Inferior parietal cortex (tissue), 1 donor: ENCODE measurements at regions not wholly inside any gene's neighbourhood (a gene's known extent, or its start where the extent isn't known, plus 50 kb on each side); places are given as distances from the start of the nearest gene placed in this dataset.

Source experiments
- DNase-seq: peaks from one replicate; pipeline ENCODE4 v3.0.0-alpha.2; 2016; ENCODE audit errors: extremely low spot score

GRCh38 chr3:194081826-194082225, 54.1 kb upstream of the HES1 start:
- DNase-seq: no peak

- DNase-seq: no peak
Observed at GRCh38 chr3:194082743-194083636, 53.0 kb upstream of the HES1 start.

GRCh38 chr3:194083637-194084224, 52.2 kb upstream of the HES1 start:
- no peak for DNase-seq

- DNase-seq: no peak
Observed at GRCh38 chr3:194084284-194084683, 51.7 kb upstream of the HES1 start.
